ENCODE measurements at regions not wholly inside any gene's neighbourhood (a gene's known extent, or its start where the extent isn't known, plus 50 kb on each side); places are given as distances from the start of the nearest gene placed in this dataset.
"Not testable (repeated sequence)": the region's sequence is repeated elsewhere in the genome, so short reads cannot be mapped to it uniquely, and the experiment has no call there.

- DNase-seq (ENCODE audit: low spot score), result no peak
Measured at GRCh38 chr12:111268738-111269572, 99.9 kb downstream of the PHETA1 start.

GRCh38 chr12:111267144-111267543, 101.8 kb downstream of the PHETA1 start:
- H3K4me1 Mint-ChIP-seq (ENCODE audit: low read depth), result no peaks in the 10 kb centered on the region
- no peaks in the 10 kb centered on the region for H3K36me3 Mint-ChIP-seq (ENCODE audit: low read depth)
- DNase-seq (ENCODE audit: low spot score), result no peak
- H3K9me3 Mint-ChIP-seq, result no peaks in the 10 kb centered on the region
- H3K27ac Mint-ChIP-seq, result no peak overlapping the region
- no peaks in the 10 kb centered on the region for H3K27me3 Mint-ChIP-seq (ENCODE audit: low read depth)
- no peak overlapping the region for H3K4me3 Mint-ChIP-seq (ENCODE audit: low read depth)
- intact Hi-C loops (cut with micrococcal nuclease), result loop anchor here (5.0 kb wide), 1 partner anchor 245 kb away; no protein-coding TSS in a partner anchor

More at GRCh38 chr12:111268738-111269572, 99.9 kb downstream of the PHETA1 start:
- H3K27me3 Mint-ChIP-seq (ENCODE audit: low read depth), result no peaks in the 10 kb centered on the region
- H3K9me3 Mint-ChIP-seq, result no peaks in the 10 kb centered on the region
- intact Hi-C loops (cut with micrococcal nuclease), result loop anchor here (5.0 kb wide), 1 partner anchor 247 kb away; no protein-coding TSS in a partner anchor
- H3K36me3 Mint-ChIP-seq (ENCODE audit: low read depth), result no peaks in the 10 kb centered on the region
- H3K4me3 Mint-ChIP-seq (ENCODE audit: low read depth), result no peak overlapping the region
- no peak overlapping the region for H3K27ac Mint-ChIP-seq
- H3K4me1 Mint-ChIP-seq (ENCODE audit: low read depth), result no peaks in the 10 kb centered on the region

- Mint-ChIP-seq H3K27me3 (ENCODE audit: low read depth) (no peaks in the 10 kb centered on the region), H3K4me1 (ENCODE audit: low read depth) (no peaks in the 10 kb centered on the region), H3K9me3 (no peaks in the 10 kb centered on the region), H3K4me3 (ENCODE audit: low read depth) (no peak overlapping the region), H3K27ac (no peak overlapping the region), H3K36me3 (ENCODE audit: low read depth) (no peaks in the 10 kb centered on the region)
- no peak for DNase-seq (ENCODE audit: low spot score)
- intact Hi-C loops (cut with micrococcal nuclease), result no loop called here
Measured at GRCh38 chr12:111261911-111262676, 106.8 kb downstream of the PHETA1 start.

- no peaks in the 10 kb centered on the region for H3K9me3 Mint-ChIP-seq
- H3K27me3 Mint-ChIP-seq (ENCODE audit: low read depth), result no peaks in the 10 kb centered on the region
- no peak overlapping the region for H3K4me3 Mint-ChIP-seq (ENCODE audit: low read depth)
- DNase-seq (ENCODE audit: low spot score), result no peak
- H3K27ac Mint-ChIP-seq, result no peak overlapping the region
- H3K36me3 Mint-ChIP-seq (ENCODE audit: low read depth), result no peaks in the 10 kb centered on the region
- no peaks in the 10 kb centered on the region for H3K4me1 Mint-ChIP-seq (ENCODE audit: low read depth)
- intact Hi-C loops (cut with micrococcal nuclease), result no loop called here
Measured at GRCh38 chr12:111260732-111261131, 108.2 kb downstream of the PHETA1 start.

GRCh38 chr12:111259231-111259630, 109.7 kb downstream of the PHETA1 start:
- Mint-ChIP-seq H3K4me3 (ENCODE audit: low read depth) (no peak overlapping the region), H3K27me3 (ENCODE audit: low read depth) (peaks cover 2% of the 10 kb centered on the region), H3K36me3 (ENCODE audit: low read depth) (no peaks in the 10 kb centered on the region), H3K9me3 (no peaks in the 10 kb centered on the region), H3K27ac (no peak overlapping the region), H3K4me1 (ENCODE audit: low read depth) (no peaks in the 10 kb centered on the region)
- no peak for DNase-seq (ENCODE audit: low spot score)
- intact Hi-C loops (cut with micrococcal nuclease), result no loop called here

GRCh38 chr12:111258081-111258480, 110.8 kb downstream of the PHETA1 start:
- intact Hi-C loops (cut with micrococcal nuclease); DNase-seq (ENCODE audit: low spot score); H3K4me1 Mint-ChIP-seq (ENCODE audit: low read depth); H3K27ac Mint-ChIP-seq; H3K9me3 Mint-ChIP-seq; H3K36me3 Mint-ChIP-seq (ENCODE audit: low read depth); H3K27me3 Mint-ChIP-seq (ENCODE audit: low read depth); H3K4me3 Mint-ChIP-seq (ENCODE audit: low read depth): not testable (repeated sequence)

- peak overlapping the region; percentile 70 for H3K27ac Mint-ChIP-seq
- H3K4me3 Mint-ChIP-seq (ENCODE audit: low read depth), result no peak overlapping the region
- H3K27me3 Mint-ChIP-seq (ENCODE audit: low read depth), result peaks cover 2% of the 10 kb centered on the region
- no peak for DNase-seq (ENCODE audit: low spot score)
- H3K9me3 Mint-ChIP-seq, result no peaks in the 10 kb centered on the region
- intact Hi-C loops (cut with micrococcal nuclease), result no loop called here
- H3K36me3 Mint-ChIP-seq (ENCODE audit: low read depth), result no peaks in the 10 kb centered on the region
- no peaks in the 10 kb centered on the region for H3K4me1 Mint-ChIP-seq (ENCODE audit: low read depth)
Measured at GRCh38 chr12:111257435-111257902, 111.4 kb downstream of the PHETA1 start.

GRCh38 chr12:111256629-111257434, 112.1 kb downstream of the PHETA1 start:
- Mint-ChIP-seq H3K36me3 (ENCODE audit: low read depth) (no peaks in the 10 kb centered on the region), H3K27me3 (ENCODE audit: low read depth) (peaks cover 2% of the 10 kb centered on the region), H3K4me3 (ENCODE audit: low read depth) (no peak overlapping the region), H3K9me3 (no peaks in the 10 kb centered on the region), H3K4me1 (ENCODE audit: low read depth) (no peaks in the 10 kb centered on the region), H3K27ac (no peak overlapping the region)
- no peak for DNase-seq (ENCODE audit: low spot score)
- intact Hi-C loops (cut with micrococcal nuclease), result no loop called here

GRCh38 chr12:111255261-111255660, 113.6 kb downstream of the PHETA1 start:
- intact Hi-C loops (cut with micrococcal nuclease), result no loop called here
- DNase-seq (ENCODE audit: low spot score), result no peak
- no peak overlapping the region for H3K27ac Mint-ChIP-seq
- no peaks in the 10 kb centered on the region for H3K36me3 Mint-ChIP-seq (ENCODE audit: low read depth)
- no peak overlapping the region for H3K4me3 Mint-ChIP-seq (ENCODE audit: low read depth)
- H3K27me3 Mint-ChIP-seq (ENCODE audit: low read depth), result peaks cover 2% of the 10 kb centered on the region
- no peaks in the 10 kb centered on the region for H3K4me1 Mint-ChIP-seq (ENCODE audit: low read depth)
- H3K9me3 Mint-ChIP-seq, result no peaks in the 10 kb centered on the region

GRCh38 chr12:111254106-111254505, 114.8 kb downstream of the PHETA1 start:
- no peaks in the 10 kb centered on the region for H3K9me3 Mint-ChIP-seq
- no peak overlapping the region for H3K27ac Mint-ChIP-seq
- H3K27me3 Mint-ChIP-seq (ENCODE audit: low read depth), result peaks cover 2% of the 10 kb centered on the region
- H3K4me3 Mint-ChIP-seq (ENCODE audit: low read depth), result no peak overlapping the region
- intact Hi-C loops (cut with micrococcal nuclease), result no loop called here
- H3K36me3 Mint-ChIP-seq (ENCODE audit: low read depth), result no peaks in the 10 kb centered on the region
- no peak for DNase-seq (ENCODE audit: low spot score)
- H3K4me1 Mint-ChIP-seq (ENCODE audit: low read depth), result no peaks in the 10 kb centered on the region

GRCh38 chr12:111253213-111253612, 115.7 kb downstream of the PHETA1 start:
- no peaks in the 10 kb centered on the region for H3K36me3 Mint-ChIP-seq (ENCODE audit: low read depth)
- peaks cover 2% of the 10 kb centered on the region for H3K27me3 Mint-ChIP-seq (ENCODE audit: low read depth)
- no peak overlapping the region for H3K4me3 Mint-ChIP-seq (ENCODE audit: low read depth)

GRCh38 chr12:111251787-111252186, 117.1 kb downstream of the PHETA1 start:
- Mint-ChIP-seq H3K27me3 (ENCODE audit: low read depth) (peaks cover 2% of the 10 kb centered on the region), H3K9me3 (no peaks in the 10 kb centered on the region), H3K27ac (no peak overlapping the region), H3K4me1 (ENCODE audit: low read depth) (no peaks in the 10 kb centered on the region), H3K36me3 (ENCODE audit: low read depth) (no peaks in the 10 kb centered on the region), H3K4me3 (ENCODE audit: low read depth) (no peak overlapping the region)
- intact Hi-C loops (cut with micrococcal nuclease), result no loop called here
- no peak for DNase-seq (ENCODE audit: low spot score)

More at GRCh38 chr12:111253213-111253612, 115.7 kb downstream of the PHETA1 start:
- H3K27ac Mint-ChIP-seq, result no peak overlapping the region
- no peak for DNase-seq (ENCODE audit: low spot score)
- H3K9me3 Mint-ChIP-seq, result no peaks in the 10 kb centered on the region
- no peaks in the 10 kb centered on the region for H3K4me1 Mint-ChIP-seq (ENCODE audit: low read depth)
- intact Hi-C loops (cut with micrococcal nuclease), result no loop called here
